HepG2 (cell line): ENCODE measurements at regions not wholly inside any gene's neighbourhood (a gene's known extent, or its start where the extent isn't known, plus 50 kb on each side); places are given as distances from the start of the nearest gene placed in this dataset.

Source experiments
- ATAC-seq: fragments of 200-7000 bp; cut with Tn5 transposase; 3 replicates; pipeline ENCODE4 v1.9.1; 2020; ENCODE audit warnings: mild to moderate bottlenecking, moderate library complexity
- BruUV-seq: library from RNA; stranded (reverse); fragments of 400-500 nt; replicated peaks from 2 replicates; lab custom pipeline; 2021; lab: Mats Ljungman, UMichigan
- CTCF ChIA-PET: fragments of 300-600 bp; formaldehyde crosslinking; extraction: SDS; loops from one replicate; lab custom pipeline; 2021; ENCODE audit warnings: low total read pairs, inconsistent platforms, low intra/inter-chr PET ratio; lab: Yijun Ruan, JAX
- POLR2A ChIA-PET: fragments of 350-600 bp; sonication (Branson Sonifier 250); formaldehyde crosslinking; loops from one replicate; lab custom pipeline; 2020; ENCODE audit warnings: antibody characterized with exemption, inconsistent platforms; lab: Yijun Ruan, JAX
- DNase-seq: peaks from one replicate; pipeline ENCODE4 v3.0.0-alpha.2; 2015; ENCODE audit warnings: low spot score
- FAIRE-seq: peaks from 3 replicates; lab custom pipeline; 2011; peaks lifted over from hg19 to GRCh38; lab: Jason Lieb, UNC
- H2AFZ ChIP-seq: one replicate; pipeline ENCODE4 v1.6.1; 2011; ENCODE audit warnings: low read length, inconsistent platforms
- H3K27ac ChIP-seq: fragments of 300-600 bp; 3 replicates; pipeline ENCODE4 v1.8.0; 2011; ENCODE audit warnings: mixed run types, mild to moderate bottlenecking, mixed read lengths, low read length, inconsistent platforms; ENCODE audit not compliant: insufficient read depth; ENCODE audit errors: extremely low read length
- H3K27me3 ChIP-seq, 2 experiments: fragments of 200-600 bp in 1 of 2; 2 replicates in 1 of 2; 3 replicates in 1 of 2; pipeline versions ENCODE4 v1.6.0 to v1.8.0; 2011; ENCODE audit warnings: low read length in 2 of 2, mild to moderate bottlenecking in 2 of 2, moderate library complexity in 2 of 2, inconsistent platforms in 1 of 2; ENCODE audit not compliant: insufficient read depth in 2 of 2, control insufficient read depth in 1 of 2
- H3K36me3 ChIP-seq, 2 experiments: fragments of 200-600 bp in 1 of 2; replicated peaks in 1 of 2; 2 replicates in 1 of 2; 3 replicates in 1 of 2; pipeline versions ENCODE4 v1.5.1 to v1.8.0; 2011; ENCODE audit warnings: low read length in 2 of 2, inconsistent platforms in 1 of 2; ENCODE audit not compliant: insufficient read depth in 2 of 2, control insufficient read depth in 1 of 2
- H3K4me1 ChIP-seq: 2 replicates; pipeline ENCODE4 v1.5.1; 2012; ENCODE audit warnings: low read length, inconsistent platforms; ENCODE audit not compliant: insufficient read depth
- H3K4me2 ChIP-seq: 2 replicates; pipeline ENCODE4 v1.6.0; 2011; ENCODE audit warnings: low read depth, low read length, inconsistent platforms
- H3K4me3 ChIP-seq, 3 experiments: fragments of 200-600 bp in 1 of 3; sonication (generic), shearing (Covaris generic) in 1 of 3; replicated peaks in 1 of 3; 2 replicates each; pipeline ENCODE4 v1.5.1; 2011 to 2016; ENCODE audit warnings: low read length in 3 of 3, inconsistent platforms in 2 of 3, low read depth in 2 of 3, mild to moderate bottlenecking in 2 of 3, control low read depth in 1 of 3, mixed read lengths in 1 of 3; ENCODE audit not compliant: insufficient read depth in 1 of 3
- H3K79me2 ChIP-seq: one replicate; pipeline ENCODE4 v1.6.1; 2011; ENCODE audit warnings: low read length, inconsistent platforms; ENCODE audit not compliant: insufficient read depth
- H3K9ac ChIP-seq: 2 replicates; pipeline ENCODE4 v1.6.0; 2011; ENCODE audit warnings: mild to moderate bottlenecking, low read depth, low read length, inconsistent platforms; ENCODE audit not compliant: insufficient read depth
- H3K9me3 ChIP-seq: 2 replicates; pipeline ENCODE4 v1.5.1; 2012; ENCODE audit warnings: mild to moderate bottlenecking, low read length
- H4K20me1 ChIP-seq: 2 replicates; pipeline ENCODE4 v1.6.0; 2011; ENCODE audit warnings: inconsistent platforms, mild to moderate bottlenecking, low read length, moderate library complexity; ENCODE audit not compliant: insufficient read depth
- BCL3 ChIP-seq: sonication (generic); formaldehyde crosslinking; IDR thresholded peaks from 2 replicates; pipeline ENCODE4 v1.5.1; 2020; ENCODE audit warnings: mild to moderate bottlenecking, missing genetic modification reagents, moderate library complexity
- DNMT3B ChIP-seq: conservative IDR thresholded peaks from 2 replicates; pipeline ENCODE4 v1.6.1; 2016; ENCODE audit warnings: missing biosample characterization, control low read depth
- ELF3 ChIP-seq: IDR thresholded peaks from 2 replicates; pipeline ENCODE4 v1.6.1; 2016; ENCODE audit warnings: missing genetic modification reagents, missing compliant biosample characterization
- GABPA ChIP-seq, 2 experiments: IDR thresholded peaks; 2 replicates each; pipeline ENCODE4 v1.6.1; 2011 to 2016; ENCODE audit warnings: low read depth in 2 of 2, low read length in 1 of 2, missing biosample characterization in 1 of 2, missing genetic modification characterization in 1 of 2
- KDM4B ChIP-seq: sonication (generic); formaldehyde crosslinking; IDR thresholded peaks from 2 replicates; pipeline ENCODE4 v1.4.0; 2020; ENCODE audit warnings: missing genetic modification reagents
- SAP130 ChIP-seq: IDR thresholded peaks from 2 replicates; pipeline ENCODE4 v1.6.1; 2016; ENCODE audit warnings: low read depth
- SIX4 ChIP-seq: sonication (generic); formaldehyde crosslinking; IDR thresholded peaks from 2 replicates; pipeline ENCODE4 v1.4.0; 2020; ENCODE audit warnings: missing genetic modification reagents
- ZBTB37 ChIP-seq: sonication (generic); formaldehyde crosslinking; IDR thresholded peaks from 2 replicates; pipeline ENCODE4 v1.4.0; 2020; ENCODE audit warnings: mild to moderate bottlenecking, missing genetic modification reagents
- ZNF224 ChIP-seq: sonication (generic); formaldehyde crosslinking; IDR thresholded peaks from 2 replicates; pipeline ENCODE4 v1.5.0; 2020; ENCODE audit warnings: mild to moderate bottlenecking, missing genetic modification reagents
- ZNF616 ChIP-seq: sonication (generic); formaldehyde crosslinking; IDR thresholded peaks from 2 replicates; pipeline ENCODE4 v1.5.0; 2020; ENCODE audit warnings: low read depth, mild to moderate bottlenecking, missing genetic modification reagents
- ZNF644 ChIP-seq: IDR thresholded peaks from 2 replicates; pipeline ENCODE4 v1.6.1; 2016; ENCODE audit warnings: low read depth
- ZNF790 ChIP-seq: sonication (generic); formaldehyde crosslinking; IDR thresholded peaks from 2 replicates; pipeline ENCODE4 v1.8.0; 2022; ENCODE audit warnings: missing genetic modification reagents, mild to moderate bottlenecking, borderline replicate concordance
- WGBS: methylation state at CpG from one replicate; pipeline ENCODE4 v1.1.6; 2017; ENCODE audit warnings: low lambda C conversion rate; 5-methylcytosine and 5-hydroxymethylcytosine counted together
- in situ Hi-C: cut with HindIII; loops from 2 replicates; pipeline ENCODE4 v1.10.0; 2017; ENCODE audit warnings: low pct_unique_long_range_greater_than_20kb; ENCODE audit not compliant: extremely low pct_ligation_motif_present
- intact Hi-C: fragments of 100-400 bp; cut with micrococcal nuclease; formaldehyde crosslinking; loops from one replicate; pipeline ENCODE4 v1.10.0; 2022; ENCODE audit not compliant: unreplicated experiment
- TF ChIP-seq, protein P1 (sequence below), 2 experiments: sonication (generic) in 1 of 2; formaldehyde crosslinking in 1 of 2; IDR thresholded peaks; 2 replicates each; pipeline versions ENCODE4 v1.5.1 to v1.6.1; 2011 to 2020; ENCODE audit warnings: borderline replicate concordance in 1 of 2, low read depth in 1 of 2, low read length in 1 of 2, mild to moderate bottlenecking in 1 of 2, missing genetic modification reagents in 1 of 2, moderate library complexity in 1 of 2
- TF ChIP-seq, protein P2 (sequence below): sonication (generic); formaldehyde crosslinking; IDR thresholded peaks from 2 replicates; pipeline ENCODE4 v1.4.0; 2020; ENCODE audit warnings: missing genetic modification reagents; ENCODE audit errors: not compliant biosample characterization
- TF ChIP-seq, protein P3 (sequence below): IDR thresholded peaks from 2 replicates; pipeline ENCODE4 v1.6.1; 2016; ENCODE audit warnings: missing compliant biosample characterization, missing genetic modification reagents, borderline replicate concordance

DNA sequence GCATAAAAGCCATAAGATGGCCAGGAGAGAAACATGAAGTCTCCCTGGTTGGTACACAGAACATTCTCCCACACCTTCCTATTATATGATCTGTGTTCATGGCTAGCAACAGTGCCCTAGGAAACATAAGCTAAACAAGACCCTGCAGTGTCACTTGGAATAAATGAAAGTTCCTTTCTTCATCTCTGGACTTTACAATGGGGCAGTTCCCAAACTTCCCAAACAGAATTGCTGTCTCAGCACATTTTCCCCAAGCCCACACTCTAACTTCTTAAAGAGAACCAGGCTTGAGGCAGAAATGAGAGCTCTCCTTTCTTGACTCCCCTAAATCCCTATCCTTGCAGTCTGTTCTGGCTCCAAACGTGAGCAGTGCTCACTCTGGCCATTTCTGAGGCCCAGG, 173.2 kb upstream of the CREB1 start (continued):
- TF ChIP-seq, protein P1, sequence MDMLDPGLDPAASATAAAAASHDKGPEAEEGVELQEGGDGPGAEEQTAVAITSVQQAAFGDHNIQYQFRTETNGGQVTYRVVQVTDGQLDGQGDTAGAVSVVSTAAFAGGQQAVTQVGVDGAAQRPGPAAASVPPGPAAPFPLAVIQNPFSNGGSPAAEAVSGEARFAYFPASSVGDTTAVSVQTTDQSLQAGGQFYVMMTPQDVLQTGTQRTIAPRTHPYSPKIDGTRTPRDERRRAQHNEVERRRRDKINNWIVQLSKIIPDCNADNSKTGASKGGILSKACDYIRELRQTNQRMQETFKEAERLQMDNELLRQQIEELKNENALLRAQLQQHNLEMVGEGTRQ (IDR thresholded peaks at IDR 0.05; ENCODE audit: low read depth, low read length): no peak
- TF ChIP-seq, protein P1 (CRISPR knock-in tag; IDR thresholded peaks at IDR 0.05; ENCODE audit: borderline replicate concordance): no peak
- no peak for TF ChIP-seq SAP130 (CRISPR knock-in tag)
- TF ChIP-seq SIX4 (CRISPR knock-in tag): no peak
- no peak for TF ChIP-seq ZNF790 (CRISPR knock-in tag)

DNA sequence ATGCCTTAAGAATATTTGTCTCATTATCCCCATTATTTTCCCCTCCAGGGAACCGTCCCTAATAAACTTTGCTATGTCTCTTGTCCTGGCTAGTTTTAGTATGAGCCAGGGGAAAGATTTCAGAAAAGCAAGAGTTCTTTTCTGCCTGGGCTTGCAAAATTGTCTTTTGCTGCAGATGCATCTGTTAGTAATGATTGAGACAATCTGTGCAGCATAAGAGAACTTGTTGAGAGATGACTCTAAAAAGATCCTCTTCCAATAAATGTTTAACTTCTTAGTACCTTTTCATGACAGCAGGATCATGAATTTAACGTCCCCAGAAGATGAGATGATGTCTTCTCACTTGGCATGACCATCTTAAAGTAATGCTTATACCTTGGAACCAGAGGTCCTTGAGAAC, 172.5 kb upstream of the CREB1 start:
- POLR2A ChIA-PET: no interaction called here

More for the DNA sequence above, 172.5 kb upstream of the CREB1 start:
- in situ Hi-C loops: no loop called here
- CTCF ChIA-PET: no interaction called here
- Histone ChIP-seq H3K79me2 (no peaks in the 10 kb centered on the region), H3K4me3 (no peak overlapping the region), H3K9ac (no peak overlapping the region), H3K9me3 (no peaks in the 10 kb centered on the region), H3K27ac (no peak overlapping the region)
- BruUV-seq: no TSS peak
- intact Hi-C loops: no loop called here
- no peak for FAIRE-seq
- no peak for ATAC-seq
- no peak for TF ChIP-seq ZBTB37 (CRISPR knock-in tag)
- TF ChIP-seq ELF3 (CRISPR knock-in tag): no peak
- no peak for TF ChIP-seq GABPA (IDR thresholded peaks at IDR 0.05; ENCODE audit: low read depth, low read length)
- TF ChIP-seq GABPA (CRISPR knock-in tag; IDR thresholded peaks at IDR 0.05; ENCODE audit: low read depth): no peak
- no peak for TF ChIP-seq DNMT3B (CRISPR knock-in tag)
- no peak for TF ChIP-seq BCL3 (CRISPR knock-in tag)
- TF ChIP-seq ZNF616 (CRISPR knock-in tag): no peak
- no peak for TF ChIP-seq KDM4B (CRISPR knock-in tag)
- no peak for TF ChIP-seq ZNF644 (CRISPR knock-in tag)
- TF ChIP-seq, protein P2, sequence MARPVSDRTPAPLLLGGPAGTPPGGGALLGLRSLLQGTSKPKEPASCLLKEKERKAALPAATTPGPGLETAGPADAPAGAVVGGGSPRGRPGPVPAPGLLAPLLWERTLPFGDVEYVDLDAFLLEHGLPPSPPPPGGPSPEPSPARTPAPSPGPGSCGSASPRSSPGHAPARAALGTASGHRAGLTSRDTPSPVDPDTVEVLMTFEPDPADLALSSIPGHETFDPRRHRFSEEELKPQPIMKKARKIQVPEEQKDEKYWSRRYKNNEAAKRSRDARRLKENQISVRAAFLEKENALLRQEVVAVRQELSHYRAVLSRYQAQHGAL (CRISPR knock-in tag): no peak
- no peak for TF ChIP-seq ZNF224 (CRISPR knock-in tag)
- TF ChIP-seq, protein P3, sequence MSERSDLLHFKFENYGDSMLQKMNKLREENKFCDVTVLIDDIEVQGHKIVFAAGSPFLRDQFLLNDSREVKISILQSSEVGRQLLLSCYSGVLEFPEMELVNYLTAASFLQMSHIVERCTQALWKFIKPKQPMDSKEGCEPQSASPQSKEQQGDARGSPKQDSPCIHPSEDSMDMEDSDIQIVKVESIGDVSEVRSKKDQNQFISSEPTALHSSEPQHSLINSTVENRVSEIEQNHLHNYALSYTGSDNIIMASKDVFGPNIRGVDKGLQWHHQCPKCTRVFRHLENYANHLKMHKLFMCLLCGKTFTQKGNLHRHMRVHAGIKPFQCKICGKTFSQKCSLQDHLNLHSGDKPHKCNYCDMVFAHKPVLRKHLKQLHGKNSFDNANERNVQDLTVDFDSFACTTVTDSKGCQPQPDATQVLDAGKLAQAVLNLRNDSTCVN (CRISPR knock-in tag): no peak
- TF ChIP-seq, all 625 proteins: peak for 0
- 4% methylated on average over 2 of the region's 2 CpGs for WGBS
- no peaks in the 10 kb centered on the region for H3K36me3 ChIP-seq
- no peaks in the 10 kb centered on the region for H3K27me3 ChIP-seq
- no peaks in the 10 kb centered on the region for H3K4me1 ChIP-seq
- H3K4me2 ChIP-seq: no peak overlapping the region
- DNase-seq: no peak
- H4K20me1 ChIP-seq: no peaks in the 10 kb centered on the region
- H2AFZ ChIP-seq: no peak overlapping the region
